ENCODE measurements at regions not wholly inside any gene's neighbourhood (a gene's known extent, or its start where the extent isn't known, plus 50 kb on each side); places are given as distances from the start of the nearest gene placed in this dataset.

GRCh38 chr2:83705146-83705545 lies 753.9 kb downstream of the SUCLG1 start:
- H3F3A ChIP-seq (ENCODE audit: insufficient read depth, low read length), result no peaks in the 10 kb centered on the region
- no peak overlapping the region for H2AFZ ChIP-seq (ENCODE audit: low read length)
- no peaks in the 10 kb centered on the region for H3K36me3 ChIP-seq (ENCODE audit: insufficient read depth, low read length)

DNA sequence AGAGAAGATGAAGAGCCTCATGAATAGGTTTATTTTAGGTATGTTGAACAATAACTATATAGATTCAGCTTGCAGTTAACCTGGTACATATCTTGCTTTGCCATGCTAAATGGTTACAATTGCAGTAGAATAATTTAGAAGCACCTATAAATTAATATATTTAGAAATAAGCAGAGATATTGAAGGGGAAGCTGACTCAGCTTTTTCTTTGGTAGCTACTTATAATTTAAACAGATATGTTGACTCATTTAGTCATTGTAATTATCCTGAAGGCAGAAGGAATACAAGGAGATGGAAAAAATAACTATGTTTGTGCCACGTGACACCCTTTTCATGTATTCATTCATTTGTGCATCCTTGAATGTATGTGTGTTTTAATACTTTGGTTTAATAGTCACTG lies 755.5 kb downstream of the SUCLG1 start:
- Histone ChIP-seq H3K9me2 (ENCODE audit: low read depth, low read length) (no peaks in the 10 kb centered on the region), H3K9me3 (ENCODE audit: low read length) (no peaks in the 10 kb centered on the region), H3K4me2 (ENCODE audit: low read length) (no peak overlapping the region), H4K20me1 (ENCODE audit: insufficient read depth, low read length) (no peaks in the 10 kb centered on the region), H3K79me2 (ENCODE audit: insufficient read depth, low read length) (no peaks in the 10 kb centered on the region), H3K27me3 (ENCODE audit: insufficient read depth, low read length) (no peaks in the 10 kb centered on the region), H3F3A (ENCODE audit: insufficient read depth, low read length) (no peaks in the 10 kb centered on the region), H2AFZ (ENCODE audit: low read length) (no peak overlapping the region), H3K9ac (ENCODE audit: low read length) (no peak overlapping the region), H3K4me3 (ENCODE audit: low read depth, low read length, poor library complexity, severe bottlenecking) (no peak overlapping the region), H3K27ac (ENCODE audit: low read depth, low read length, poor library complexity, severe bottlenecking) (no peak overlapping the region), H3K36me3 (ENCODE audit: insufficient read depth, low read length) (no peaks in the 10 kb centered on the region), H3K4me1 (ENCODE audit: insufficient read depth, low read length, severe bottlenecking) (no peaks in the 10 kb centered on the region)
- TF ChIP-seq EZH2 (IDR thresholded peaks at IDR 0.05; ENCODE audit: borderline replicate concordance, low read length), result no peak
- TF ChIP-seq, protein P1, sequence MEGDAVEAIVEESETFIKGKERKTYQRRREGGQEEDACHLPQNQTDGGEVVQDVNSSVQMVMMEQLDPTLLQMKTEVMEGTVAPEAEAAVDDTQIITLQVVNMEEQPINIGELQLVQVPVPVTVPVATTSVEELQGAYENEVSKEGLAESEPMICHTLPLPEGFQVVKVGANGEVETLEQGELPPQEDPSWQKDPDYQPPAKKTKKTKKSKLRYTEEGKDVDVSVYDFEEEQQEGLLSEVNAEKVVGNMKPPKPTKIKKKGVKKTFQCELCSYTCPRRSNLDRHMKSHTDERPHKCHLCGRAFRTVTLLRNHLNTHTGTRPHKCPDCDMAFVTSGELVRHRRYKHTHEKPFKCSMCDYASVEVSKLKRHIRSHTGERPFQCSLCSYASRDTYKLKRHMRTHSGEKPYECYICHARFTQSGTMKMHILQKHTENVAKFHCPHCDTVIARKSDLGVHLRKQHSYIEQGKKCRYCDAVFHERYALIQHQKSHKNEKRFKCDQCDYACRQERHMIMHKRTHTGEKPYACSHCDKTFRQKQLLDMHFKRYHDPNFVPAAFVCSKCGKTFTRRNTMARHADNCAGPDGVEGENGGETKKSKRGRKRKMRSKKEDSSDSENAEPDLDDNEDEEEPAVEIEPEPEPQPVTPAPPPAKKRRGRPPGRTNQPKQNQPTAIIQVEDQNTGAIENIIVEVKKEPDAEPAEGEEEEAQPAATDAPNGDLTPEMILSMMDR (IDR thresholded peaks at IDR 0.05; ENCODE audit: low read length), result no peak

More at GRCh38 chr2:83705146-83705545, 753.9 kb downstream of the SUCLG1 start:
- Histone ChIP-seq H3K79me2 (ENCODE audit: insufficient read depth, low read length) (no peaks in the 10 kb centered on the region), H3K9me3 (ENCODE audit: low read length) (no peaks in the 10 kb centered on the region), H3K9ac (ENCODE audit: low read length) (no peak overlapping the region), H3K4me3 (ENCODE audit: low read depth, low read length, poor library complexity, severe bottlenecking) (no peak overlapping the region), H3K9me2 (ENCODE audit: low read depth, low read length) (no peaks in the 10 kb centered on the region), H3K27ac (ENCODE audit: low read depth, low read length, poor library complexity, severe bottlenecking) (no peak overlapping the region), H3K27me3 (ENCODE audit: insufficient read depth, low read length) (no peaks in the 10 kb centered on the region), H3K4me1 (ENCODE audit: insufficient read depth, low read length, severe bottlenecking) (no peaks in the 10 kb centered on the region), H4K20me1 (ENCODE audit: insufficient read depth, low read length) (no peaks in the 10 kb centered on the region), H3K4me2 (ENCODE audit: low read length) (no peak overlapping the region)
- TF ChIP-seq EZH2 (IDR thresholded peaks at IDR 0.05; ENCODE audit: borderline replicate concordance, low read length), result no peak
- TF ChIP-seq, protein P1 (IDR thresholded peaks at IDR 0.05; ENCODE audit: low read length), result no peak

DNA sequence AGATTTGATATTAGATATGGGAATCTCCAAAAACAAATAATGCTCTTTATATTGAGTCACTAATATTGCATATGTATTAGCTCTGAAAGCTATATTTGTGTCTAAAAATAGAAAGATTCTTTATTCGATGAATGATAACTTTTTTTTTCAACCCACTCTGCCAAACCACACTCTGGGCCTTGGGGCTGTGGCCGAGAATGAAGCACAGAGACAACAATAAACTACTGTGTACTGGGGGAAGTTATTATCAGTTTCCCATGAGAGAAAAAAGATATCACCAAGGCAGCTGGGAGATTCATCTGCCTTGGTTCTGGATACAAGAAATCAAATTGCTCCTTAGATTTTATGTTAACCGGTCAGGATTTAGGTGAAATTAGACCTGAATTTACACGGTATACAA lies 762.2 kb downstream of the SUCLG1 start:
- no peak overlapping the region for H3K4me3 ChIP-seq (ENCODE audit: low read depth, low read length, poor library complexity, severe bottlenecking)
- no peak overlapping the region for H3K27ac ChIP-seq (ENCODE audit: low read depth, low read length, poor library complexity, severe bottlenecking)
- no peak overlapping the region for H3K9ac ChIP-seq (ENCODE audit: low read length)
- no peak for TF ChIP-seq EZH2 (IDR thresholded peaks at IDR 0.05; ENCODE audit: borderline replicate concordance, low read length)
- TF ChIP-seq, protein P1 (IDR thresholded peaks at IDR 0.05; ENCODE audit: low read length), result no peak
- no peaks in the 10 kb centered on the region for H3K27me3 ChIP-seq (ENCODE audit: insufficient read depth, low read length)
- H3K9me2 ChIP-seq (ENCODE audit: low read depth, low read length), result no peaks in the 10 kb centered on the region
- no peak overlapping the region for H2AFZ ChIP-seq (ENCODE audit: low read length)
- no peaks in the 10 kb centered on the region for H3F3A ChIP-seq (ENCODE audit: insufficient read depth, low read length)
- H3K9me3 ChIP-seq (ENCODE audit: low read length), result no peaks in the 10 kb centered on the region
- H3K4me1 ChIP-seq (ENCODE audit: insufficient read depth, low read length, severe bottlenecking), result no peaks in the 10 kb centered on the region
- no peaks in the 10 kb centered on the region for H4K20me1 ChIP-seq (ENCODE audit: insufficient read depth, low read length)
- H3K36me3 ChIP-seq (ENCODE audit: insufficient read depth, low read length), result no peaks in the 10 kb centered on the region
- no peaks in the 10 kb centered on the region for H3K79me2 ChIP-seq (ENCODE audit: insufficient read depth, low read length)
- no peak overlapping the region for H3K4me2 ChIP-seq (ENCODE audit: low read length)
